ENCODE measurements at regions not wholly inside any gene's neighbourhood (a gene's known extent, or its start where the extent isn't known, plus 50 kb on each side); places are given as distances from the start of the nearest gene placed in this dataset.
"Not testable (repeated sequence)": the region's sequence is repeated elsewhere in the genome, so short reads cannot be mapped to it uniquely, and the experiment has no call there.

GRCh38 chr12:123062681-123063486 is 82.4 kb downstream of the ARL6IP4 start:
- in situ Hi-C loops (cut with HindIII; ENCODE audit: low sequenced_read_pairs) = no loop called here

GRCh38 chr12:123061441-123062205 is 81.1 kb downstream of the ARL6IP4 start:
- in situ Hi-C loops (cut with HindIII; ENCODE audit: low sequenced_read_pairs) = no loop called here

GRCh38 chr12:123059500-123059899 is 79.0 kb downstream of the ARL6IP4 start:
- in situ Hi-C loops (cut with HindIII; ENCODE audit: low sequenced_read_pairs) = loop anchor here (5.0 kb wide), 1 partner anchor 83 kb away; no protein-coding TSS in a partner anchor

GRCh38 chr12:123058980-123059379 is 78.5 kb downstream of the ARL6IP4 start:
- in situ Hi-C loops (cut with HindIII; ENCODE audit: low sequenced_read_pairs) = loop anchor here (5.0 kb wide), 1 partner anchor 83 kb away; no protein-coding TSS in a partner anchor

GRCh38 chr12:123058481-123058880 is 78.0 kb downstream of the ARL6IP4 start:
- in situ Hi-C loops (cut with HindIII; ENCODE audit: low sequenced_read_pairs) = loop anchor here (5.0 kb wide), 1 partner anchor 84 kb away; no protein-coding TSS in a partner anchor

- in situ Hi-C loops (cut with HindIII; ENCODE audit: low sequenced_read_pairs) = loop anchor here (5.0 kb wide), 1 partner anchor 85 kb away; no protein-coding TSS in a partner anchor
Measured at GRCh38 chr12:123057513-123058265, 77.2 kb downstream of the ARL6IP4 start.

- in situ Hi-C loops (cut with HindIII; ENCODE audit: low sequenced_read_pairs) = loop anchor here (5.0 kb wide), 1 partner anchor 86 kb away; no protein-coding TSS in a partner anchor
Measured at GRCh38 chr12:123056709-123057108, 76.2 kb downstream of the ARL6IP4 start.

GRCh38 chr12:123056053-123056452 is 75.6 kb downstream of the ARL6IP4 start:
- in situ Hi-C loops (cut with HindIII; ENCODE audit: low sequenced_read_pairs) = loop anchor here (5.0 kb wide), 1 partner anchor 86 kb away; no protein-coding TSS in a partner anchor

- in situ Hi-C loops (cut with HindIII; ENCODE audit: low sequenced_read_pairs) = loop anchor here (5.0 kb wide), 1 partner anchor 87 kb away; no protein-coding TSS in a partner anchor
Measured at GRCh38 chr12:123055281-123055766, 74.8 kb downstream of the ARL6IP4 start.

GRCh38 chr12:123054371-123054770 is 73.9 kb downstream of the ARL6IP4 start:
- in situ Hi-C loops (cut with HindIII; ENCODE audit: low sequenced_read_pairs) = no loop called here

GRCh38 chr12:123051556-123051955 is 71.1 kb downstream of the ARL6IP4 start:
- in situ Hi-C loops (cut with HindIII; ENCODE audit: low sequenced_read_pairs) = no loop called here

- in situ Hi-C loops (cut with HindIII; ENCODE audit: low sequenced_read_pairs) = no loop called here
Measured at GRCh38 chr12:123050913-123051312, 70.4 kb downstream of the ARL6IP4 start.

- in situ Hi-C loops (cut with HindIII; ENCODE audit: low sequenced_read_pairs) = no loop called here
Measured at GRCh38 chr12:123050331-123050831, 69.9 kb downstream of the ARL6IP4 start.

- in situ Hi-C loops (cut with HindIII; ENCODE audit: low sequenced_read_pairs) = no loop called here
Measured at GRCh38 chr12:123049398-123050240, 69.1 kb downstream of the ARL6IP4 start.

- in situ Hi-C loops (cut with HindIII; ENCODE audit: low sequenced_read_pairs) = not testable (repeated sequence)
Measured at GRCh38 chr12:123047892-123048291, 67.4 kb downstream of the ARL6IP4 start.

GRCh38 chr12:123047289-123047688 is 66.8 kb downstream of the ARL6IP4 start:
- in situ Hi-C loops (cut with HindIII; ENCODE audit: low sequenced_read_pairs) = no loop called here

- in situ Hi-C loops (cut with HindIII; ENCODE audit: low sequenced_read_pairs) = no loop called here
Measured at GRCh38 chr12:123046431-123046830, 66.0 kb downstream of the ARL6IP4 start.

GRCh38 chr12:123045678-123046077 is 65.2 kb downstream of the ARL6IP4 start:
- in situ Hi-C loops (cut with HindIII; ENCODE audit: low sequenced_read_pairs) = no loop called here

- in situ Hi-C loops (cut with HindIII; ENCODE audit: low sequenced_read_pairs) = no loop called here
Measured at GRCh38 chr12:123044351-123044750, 63.9 kb downstream of the ARL6IP4 start.
